ENCODE measurements at regions not wholly inside any gene's neighbourhood (a gene's known extent, or its start where the extent isn't known, plus 50 kb on each side); places are given as distances from the start of the nearest gene placed in this dataset.

GRCh38 chr5:113989278-113989912, 372.5 kb upstream of the KCNN2 start:
- TF ChIP-seq TAF1 (IDR thresholded peaks at IDR 0.05; ENCODE audit: borderline replicate concordance, low read depth, low read length), result no peak
- TF ChIP-seq POLR2AphosphoS5 (IDR thresholded peaks at IDR 0.05; ENCODE audit: low read depth, low read length), result no peak
- TF ChIP-seq POLR2A (IDR thresholded peaks at IDR 0.05; ENCODE audit: low read depth, low read length), result no peak

Measured in GM12892 (cell line).